ENCODE measurements at regions not wholly inside any gene's neighbourhood (a gene's known extent, or its start where the extent isn't known, plus 50 kb on each side); places are given as distances from the start of the nearest gene placed in this dataset.

- no peak for DNase-seq (ENCODE audit: low spot score)
Measured at GRCh38 chr13:74784959-74785358, 650.8 kb upstream of the KLF12 start.

DNA sequence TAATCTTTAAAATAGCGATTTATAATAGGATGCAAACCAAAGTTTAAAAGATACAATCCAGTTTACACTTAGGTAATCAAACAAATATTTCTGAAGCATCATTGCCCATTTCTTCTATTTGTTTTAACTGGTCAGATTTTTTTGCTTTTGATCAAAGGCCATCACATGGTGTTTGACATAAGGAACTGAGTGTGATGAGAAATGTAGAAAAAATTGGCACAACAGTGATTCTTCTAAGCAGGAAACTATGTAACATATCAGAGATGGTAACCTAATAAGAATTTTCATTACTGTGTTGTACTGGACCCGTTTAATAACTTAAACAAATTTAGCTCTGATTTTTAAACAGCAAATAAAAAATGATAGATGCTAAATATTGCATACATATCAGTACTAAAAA lies 644.7 kb upstream of the KLF12 start:
- DNase-seq (ENCODE audit: low spot score): no peak

DNA sequence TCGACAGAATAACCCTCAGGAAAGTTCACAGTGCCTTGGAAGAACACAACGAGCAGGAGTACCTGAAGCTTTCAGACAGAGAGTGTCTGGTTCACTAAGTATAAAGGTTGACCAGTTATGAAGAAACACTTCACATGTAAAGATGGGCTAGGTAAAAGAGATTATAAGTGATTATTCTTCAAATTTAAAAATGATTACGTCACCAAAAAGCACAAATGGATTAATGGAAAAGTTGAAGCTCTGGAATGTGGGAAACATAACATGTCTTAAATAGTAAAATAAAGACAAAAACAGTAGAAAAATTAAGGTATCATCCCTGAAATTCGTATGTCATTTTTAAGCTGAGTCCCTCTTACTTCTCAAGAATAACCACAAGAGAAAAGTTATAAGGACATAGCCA lies 643.9 kb upstream of the KLF12 start:
- DNase-seq (ENCODE audit: low spot score): no peak

- DNase-seq (ENCODE audit: low spot score): no peak
Measured at GRCh38 chr13:74774264-74774663, 640.1 kb upstream of the KLF12 start.

GRCh38 chr13:74773248-74773647 lies 639.0 kb upstream of the KLF12 start:
- DNase-seq (ENCODE audit: low spot score): no peak

GRCh38 chr13:74771964-74772363 lies 637.8 kb upstream of the KLF12 start:
- DNase-seq (ENCODE audit: low spot score): no peak

DNA sequence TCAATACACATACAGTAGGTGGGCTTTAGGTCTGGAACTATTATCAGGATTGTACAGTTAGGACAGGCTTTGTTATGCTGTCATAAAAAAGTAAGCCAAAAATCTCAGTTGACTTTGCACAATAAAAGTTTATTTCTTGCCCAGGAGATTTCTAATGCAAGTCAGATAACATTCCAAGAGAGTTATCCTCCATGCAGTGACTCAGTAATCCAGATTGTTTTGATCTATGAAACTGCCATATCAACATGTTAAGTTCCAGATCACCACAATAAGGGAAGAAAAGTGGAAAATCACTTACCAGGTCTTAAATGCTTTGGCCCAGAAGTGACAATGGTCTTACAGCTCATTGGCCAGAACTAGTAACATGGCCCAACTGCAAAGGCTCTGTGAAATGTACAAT lies 636.2 kb upstream of the KLF12 start:
- no peak for DNase-seq (ENCODE audit: low spot score)

- no peak for DNase-seq (ENCODE audit: low spot score)
Measured at GRCh38 chr13:74769333-74769732, 635.1 kb upstream of the KLF12 start.

DNA sequence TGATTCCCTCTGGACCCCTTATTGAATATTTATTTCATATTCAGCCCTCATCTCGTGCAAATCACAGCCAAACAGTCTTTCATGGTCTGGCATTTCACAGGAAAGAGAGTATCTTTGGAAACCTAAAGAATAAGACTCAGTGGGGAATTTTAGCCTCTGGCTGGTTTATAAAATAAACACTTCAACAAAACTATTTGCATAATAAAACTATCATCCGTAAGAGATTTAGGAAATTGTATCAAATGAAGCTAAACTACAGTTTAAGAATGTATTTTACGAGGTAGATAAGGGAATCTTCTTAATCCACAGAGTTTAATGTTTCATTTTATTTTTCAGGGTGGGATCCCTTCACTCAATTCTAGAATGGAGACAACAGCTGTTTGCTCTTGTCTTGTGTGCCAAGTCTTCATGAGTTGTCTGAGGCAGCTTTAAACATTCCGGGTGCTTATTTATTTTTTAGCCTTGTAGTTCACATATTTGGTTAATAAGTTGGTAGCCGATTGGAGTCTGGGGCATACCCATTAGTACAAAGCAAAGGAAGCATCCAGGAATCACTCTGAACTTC lies 634.4 kb upstream of the KLF12 start:
- DNase-seq (ENCODE audit: low spot score): no peak

GRCh38 chr13:74767050-74767449 lies 632.8 kb upstream of the KLF12 start:
- DNase-seq (ENCODE audit: low spot score): no peak

GRCh38 chr13:74765955-74766354 lies 631.8 kb upstream of the KLF12 start:
- DNase-seq (ENCODE audit: low spot score): no peak

- no peak for DNase-seq (ENCODE audit: low spot score)
Measured at GRCh38 chr13:74761801-74762757, 627.9 kb upstream of the KLF12 start.

- DNase-seq (ENCODE audit: low spot score): no peak
Measured at GRCh38 chr13:74758188-74758587, 624.0 kb upstream of the KLF12 start.

DNA sequence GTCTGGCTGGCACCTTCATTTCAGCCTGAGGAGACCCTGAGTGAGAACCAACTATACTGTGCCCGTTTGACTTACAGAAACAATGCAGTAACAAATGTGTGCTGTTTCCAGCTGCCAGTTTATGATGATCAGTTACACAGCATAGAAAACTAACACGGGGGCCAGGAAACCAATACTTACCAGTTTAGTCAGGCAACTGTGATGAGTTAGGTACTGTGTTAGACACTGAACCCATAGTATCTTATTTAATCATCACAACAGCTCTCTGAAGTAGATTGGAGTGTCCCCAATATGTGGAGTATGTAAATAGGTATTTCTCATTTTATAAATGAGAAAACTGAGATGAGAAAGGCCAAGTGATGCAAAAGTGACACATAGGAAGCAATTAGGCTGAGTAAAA lies 620.9 kb upstream of the KLF12 start:
- no peak for DNase-seq (ENCODE audit: low spot score)

DNA sequence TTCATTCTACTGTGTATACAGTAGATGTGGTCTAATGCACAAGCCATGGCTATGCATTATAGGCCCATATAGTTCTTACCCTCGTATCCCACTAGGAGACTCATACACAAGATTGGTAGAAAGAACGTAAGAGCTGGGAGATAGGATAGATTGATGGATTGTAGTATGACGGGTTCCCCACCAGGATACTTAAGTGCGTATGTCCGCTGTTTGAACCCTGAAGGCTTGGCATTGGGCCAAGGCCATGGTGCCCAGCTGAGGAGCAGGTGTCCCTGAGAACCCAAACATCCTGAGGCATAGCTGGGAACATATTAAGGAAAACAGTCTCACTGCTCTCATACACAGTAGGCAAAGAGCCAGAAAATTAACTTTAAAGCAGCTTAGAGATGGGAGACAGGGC lies 617.5 kb upstream of the KLF12 start:
- DNase-seq (ENCODE audit: low spot score): no peak

- no peak for DNase-seq (ENCODE audit: low spot score)
Measured at GRCh38 chr13:74747186-74747955, 613.2 kb upstream of the KLF12 start.

DNA sequence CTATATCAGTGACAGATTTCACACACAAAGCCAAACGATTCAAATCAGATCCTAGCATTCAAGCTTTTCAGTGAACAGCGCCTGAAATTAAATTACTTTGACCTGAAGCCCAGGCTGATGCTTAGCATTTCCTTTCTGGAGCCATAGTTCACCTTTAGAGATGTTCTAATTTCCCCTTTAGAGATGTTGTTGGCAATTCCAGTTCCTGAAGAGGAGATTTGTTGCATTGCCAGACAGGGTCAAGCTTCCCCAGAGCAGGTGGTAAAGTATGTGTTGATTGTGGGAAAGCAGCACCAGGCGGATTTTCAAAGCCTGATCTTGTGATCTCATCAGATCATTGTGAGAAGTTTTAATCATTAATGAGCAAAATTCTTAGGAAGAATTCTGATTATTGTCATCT lies 609.8 kb upstream of the KLF12 start:
- DNase-seq (ENCODE audit: low spot score): no peak

- no peak for DNase-seq (ENCODE audit: low spot score)
Measured at GRCh38 chr13:74741732-74742131, 607.5 kb upstream of the KLF12 start.

DNA sequence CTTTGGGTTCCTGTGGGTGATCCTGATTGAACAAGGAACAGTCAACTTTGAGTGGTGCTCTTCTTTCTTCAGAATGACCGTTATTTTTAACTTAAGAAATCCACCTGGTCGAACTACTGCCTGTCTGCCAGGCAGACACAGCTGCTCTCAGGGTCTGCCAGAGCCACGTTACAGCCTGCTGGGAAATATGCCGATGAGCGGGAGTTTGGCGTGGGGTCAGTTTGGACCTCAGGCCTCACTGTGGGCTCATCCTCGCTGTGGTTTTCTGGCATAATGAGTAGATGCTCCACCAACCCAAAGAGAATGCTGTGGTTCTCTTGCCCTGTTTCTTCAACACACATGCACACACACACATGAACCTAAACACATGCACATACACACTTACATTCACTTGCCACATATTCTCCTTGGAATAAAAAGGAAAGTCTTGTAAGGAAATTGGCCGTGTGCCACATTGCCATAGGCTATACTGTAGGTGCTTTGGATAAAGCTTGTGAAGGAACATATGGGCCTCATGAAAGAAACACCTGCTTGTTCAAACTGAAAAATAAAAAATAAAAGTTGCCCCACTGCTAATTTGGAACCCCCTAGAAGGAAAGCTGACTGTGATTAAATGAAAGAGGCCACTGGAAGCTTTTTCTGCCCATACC lies 598.7 kb upstream of the KLF12 start:
- no peak for DNase-seq (ENCODE audit: low spot score)

DNA sequence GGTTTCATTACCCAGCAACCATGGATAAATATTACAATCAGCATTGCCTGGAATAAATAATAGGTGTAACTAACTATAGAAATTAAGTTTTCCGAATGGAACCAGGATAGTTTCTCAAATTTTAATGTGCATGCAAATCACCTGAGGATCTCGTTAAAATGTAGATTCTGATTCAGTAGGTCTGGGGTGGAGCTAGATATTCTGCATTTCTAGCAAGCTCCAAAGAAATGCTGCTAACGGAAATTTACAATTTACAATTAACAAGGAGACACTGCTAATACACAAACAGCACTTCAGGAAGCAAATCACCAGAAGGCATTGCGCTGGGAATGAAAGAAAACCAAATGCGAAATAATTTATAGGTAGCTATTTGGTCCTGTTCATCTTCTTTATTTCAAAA lies 597.5 kb upstream of the KLF12 start:
- no peak for DNase-seq (ENCODE audit: low spot score)

GRCh38 chr13:74730556-74731331 lies 596.5 kb upstream of the KLF12 start:
- no peak for DNase-seq (ENCODE audit: low spot score)

GRCh38 chr13:74726206-74726605 lies 592.0 kb upstream of the KLF12 start:
- DNase-seq (ENCODE audit: low spot score): no peak

Measured in hematopoietic multipotent progenitor cell treated with erythropoietin and hydrocortisone succinate and interleukin-3 and kit ligand, for 17 days (in vitro differentiated cells).